K562 (cell line): ENCODE measurements at regions not wholly inside any gene's neighbourhood (a gene's known extent, or its start where the extent isn't known, plus 50 kb on each side); places are given as distances from the start of the nearest gene placed in this dataset.

ENCODE experiments used
- ATAC-seq: fragments of 200-7000 bp; cut with Tn5 transposase; 3 replicates; pipeline ENCODE4 v1.9.1; 2020; ENCODE audit warnings: moderate library complexity
- BruUV-seq: library from RNA; stranded (reverse); fragments of 400-500 nt; replicated peaks from 2 replicates; lab custom pipeline; 2021; lab: Mats Ljungman, UMichigan
- CTCF ChIA-PET: fragments of 300-600 bp; formaldehyde crosslinking; extraction: SDS; loops from one replicate; lab custom pipeline; 2021; ENCODE audit warnings: low intra/inter-chr PET ratio; lab: Yijun Ruan, JAX
- POLR2A ChIA-PET: fragments of 300-600, 350-650 bp; sonication (Branson Sonifier 250); formaldehyde crosslinking; extraction: SDS; loops from one replicate; lab custom pipeline; 2021; ENCODE audit warnings: antibody characterized with exemption, inconsistent platforms; lab: Yijun Ruan, JAX
- DNase-seq, 4 experiments: peaks; one replicate each; pipeline versions ENCODE4 v3.0.0 to v3.0.0-alpha.2; 2011 to 2018; ENCODE audit warnings: low spot score in 3 of 4, mixed read lengths in 3 of 4; ENCODE audit errors: extremely low read depth in 1 of 4
- FAIRE-seq: peaks from 2 replicates; lab custom pipeline; 2011; peaks lifted over from hg19 to GRCh38; lab: Jason Lieb, UNC
- H2AFZ ChIP-seq: 2 replicates; pipeline ENCODE4 v1.6.0; 2011; ENCODE audit warnings: low read depth, low read length, control low read depth, inconsistent platforms
- H3K27ac ChIP-seq: fragments of 200-600 bp; 3 replicates; pipeline ENCODE4 v1.8.0; 2011; ENCODE audit warnings: low read depth, mild to moderate bottlenecking, control low read depth, inconsistent platforms, low read length, moderate library complexity, mixed read lengths; ENCODE audit errors: extremely low read depth
- H3K27me3 ChIP-seq, 2 experiments: fragments of 300-600 bp in 1 of 2; 2 replicates in 1 of 2; 3 replicates in 1 of 2; pipeline versions ENCODE4 v1.6.0 to v1.8.0; 2011; ENCODE audit warnings: inconsistent platforms in 2 of 2, low read length in 2 of 2, mild to moderate bottlenecking in 1 of 2, mixed read lengths in 1 of 2, moderate library complexity in 1 of 2; ENCODE audit not compliant: control insufficient read depth in 2 of 2, insufficient read depth in 2 of 2
- H3K36me3 ChIP-seq: fragments of 300-600 bp; 3 replicates; pipeline ENCODE4 v1.8.0; 2011; ENCODE audit warnings: mild to moderate bottlenecking, low read length, inconsistent platforms; ENCODE audit not compliant: control insufficient read depth, insufficient read depth
- H3K4me1 ChIP-seq, 2 experiments: fragments of 200-600 bp in 1 of 2; replicated peaks in 1 of 2; 2 replicates in 1 of 2; 3 replicates in 1 of 2; pipeline versions ENCODE4 v1.5.1 to v1.8.0; 2011; ENCODE audit warnings: inconsistent platforms in 2 of 2, low read length in 2 of 2, mild to moderate bottlenecking in 1 of 2, mixed read lengths in 1 of 2, moderate library complexity in 1 of 2; ENCODE audit not compliant: control insufficient read depth in 2 of 2, insufficient read depth in 2 of 2
- H3K4me2 ChIP-seq: 2 replicates; pipeline ENCODE4 v1.6.1; 2011; ENCODE audit warnings: low read length, control low read depth, inconsistent platforms, mixed read lengths; ENCODE audit not compliant: insufficient read depth
- H3K4me3 ChIP-seq: fragments of 200-600 bp; sonication (generic), shearing (Covaris generic); 2 replicates; pipeline ENCODE4 v1.5.1; 2016; ENCODE audit warnings: control low read depth, inconsistent platforms
- H3K79me2 ChIP-seq: fragments of 200-600 bp; 3 replicates; pipeline ENCODE4 v1.8.0; 2011; ENCODE audit warnings: low read length, inconsistent platforms; ENCODE audit not compliant: control insufficient read depth, insufficient read depth
- H3K9ac ChIP-seq, 2 experiments: 2 replicates each; pipeline versions ENCODE4 v1.6.0 to v1.6.1; 2011; ENCODE audit warnings: low read depth in 2 of 2, low read length in 2 of 2, control low read depth in 1 of 2, inconsistent platforms in 1 of 2, mild to moderate bottlenecking in 1 of 2, mixed read lengths in 1 of 2; ENCODE audit not compliant: insufficient read depth in 1 of 2
- H3K9me1 ChIP-seq: one replicate; pipeline ENCODE4 v1.6.0; 2011; ENCODE audit warnings: inconsistent platforms, mild to moderate bottlenecking, low read length, moderate library complexity; ENCODE audit not compliant: control insufficient read depth, insufficient read depth
- H3K9me3 ChIP-seq: replicated peaks from 2 replicates; pipeline ENCODE4 v1.5.1; 2011; ENCODE audit warnings: low read depth, low read length, inconsistent platforms; ENCODE audit not compliant: control insufficient read depth, insufficient read depth
- H4K20me1 ChIP-seq: replicated peaks from 2 replicates; pipeline ENCODE4 v1.6.1; 2011; ENCODE audit warnings: low read length, inconsistent platforms, mixed read lengths; ENCODE audit not compliant: control insufficient read depth, insufficient read depth
- BACH1 ChIP-seq: fragments of 200-800 bp; sonication (Bioruptor generic); IDR thresholded peaks from 2 replicates; pipeline ENCODE4 v1.6.1; 2016; ENCODE audit warnings: missing genetic modification characterization, missing compliant biosample characterization
- BHLHE40 ChIP-seq: IDR thresholded peaks from 2 replicates; pipeline ENCODE4 v1.6.1; 2011; ENCODE audit warnings: low read length, improper control_type of control experiment
- FOS ChIP-seq: IDR thresholded peaks from 3 replicates; pipeline ENCODE4 v1.6.1; 2011; ENCODE audit not compliant: insufficient read length; ENCODE audit errors: extremely low read depth
- KLF6 ChIP-seq: fragments of 250-450 bp; sonication (Bioruptor Pico); IDR thresholded peaks from 2 replicates; pipeline ENCODE4 v1.4.0; 2020; ENCODE audit warnings: mild to moderate bottlenecking, moderate library complexity, borderline replicate concordance
- MTA2 ChIP-seq: fragments of 450-650 bp; IDR thresholded peaks from 2 replicates; pipeline ENCODE4 v1.6.1; 2016; ENCODE audit warnings: low read depth
- PHF20 ChIP-seq: fragments of 450-650 bp; IDR thresholded peaks from 2 replicates; pipeline ENCODE4 v1.6.1; 2018; ENCODE audit not compliant: partially characterized antibody
- PML ChIP-seq: IDR thresholded peaks from 2 replicates; pipeline ENCODE4 v1.6.1; 2012; ENCODE audit warnings: low read length, inconsistent platforms
- SRSF9 ChIP-seq: fragments of 200-400 bp; formaldehyde crosslinking; IDR thresholded peaks from 2 replicates; pipeline ENCODE4 v1.6.1; 2017; ENCODE audit warnings: low read depth, low read length, borderline replicate concordance
- ZBTB1 ChIP-seq: sonication (generic); formaldehyde crosslinking; IDR thresholded peaks from 2 replicates; pipeline ENCODE4 v1.8.1; 2023; ENCODE audit warnings: missing genetic modification reagents, low read depth, mild to moderate bottlenecking, borderline replicate concordance
- WGBS: fragments of 100-300 bp; shearing (Covaris generic); methylation state at CpG from one replicate; pipeline ENCODE4 v1.1.6; 2016; ENCODE audit warnings: low coverage, mixed read lengths; ENCODE audit not compliant: insufficient coverage; ENCODE audit errors: missing lambda C conversion rate; 5-methylcytosine and 5-hydroxymethylcytosine counted together
- in situ Hi-C: fragments of 300-500 bp; cut with MboI; formaldehyde crosslinking; loops from 4 replicates; pipeline ENCODE4 v1.15.0; 2018; ENCODE audit warnings: inconsistent platforms, mixed read lengths
- intact Hi-C: fragments of 100-400 bp; cut with micrococcal nuclease; formaldehyde crosslinking; loops from 2 replicates; pipeline ENCODE4 v1.14.2; 2022
- TF ChIP-seq, protein P1 (sequence below), 2 experiments: fragments of 450-650 bp in 1 of 2; IDR thresholded peaks; 2 replicates each; pipeline ENCODE4 v1.6.1; 2011 to 2017; ENCODE audit warnings: low read depth in 2 of 2, antibody characterized with exemption in 1 of 2, borderline replicate concordance in 1 of 2, low read length in 1 of 2, mild to moderate bottlenecking in 1 of 2, mixed read lengths in 1 of 2; ENCODE audit not compliant: control insufficient read depth in 1 of 2
- TF ChIP-seq, protein P2 (sequence below): fragments of 450-650 bp; IDR thresholded peaks from 2 replicates; pipeline ENCODE4 v1.6.1; 2017; ENCODE audit warnings: antibody characterized with exemption, mild to moderate bottlenecking

DNA sequence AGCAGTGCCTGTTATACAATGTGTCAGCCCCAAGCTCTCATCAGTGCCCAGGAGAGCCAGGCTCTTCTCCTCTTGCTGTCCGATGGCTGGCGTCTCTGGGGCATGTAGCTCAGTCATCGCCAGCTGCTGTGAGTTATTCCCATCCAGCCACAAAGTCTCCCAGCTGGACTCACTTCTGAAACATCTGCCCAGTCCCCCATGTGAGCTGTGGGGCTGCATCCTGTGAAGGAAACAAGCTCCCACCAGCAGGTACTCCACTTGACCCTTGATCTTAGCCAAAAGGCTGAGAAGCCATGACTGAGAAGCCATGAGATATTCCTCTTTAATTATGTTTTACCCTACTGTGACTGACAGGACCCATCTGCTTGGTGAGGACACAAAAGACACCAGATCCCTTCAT, 212.7 kb upstream of the IGFBP3 start:
- H3K79me2 ChIP-seq = no peaks in the 10 kb centered on the region
- H3K9me3 ChIP-seq = 0 out of 2 replicates have a peak, but pooled peaks cover 3% of the 10 kb centered on the region
- no peaks in the 10 kb centered on the region for H4K20me1 ChIP-seq
- no peak overlapping the region for H3K4me2 ChIP-seq
- in situ Hi-C loops = no loop called here
- H2AFZ ChIP-seq = no peak overlapping the region
- intact Hi-C loops = no loop called here
- H3K9me1 ChIP-seq = no peaks in the 10 kb centered on the region
- no TSS peak for BruUV-seq
- ChIA-PET CTCF (no interaction called here), POLR2A (no interaction called here)
- H3K9ac ChIP-seq = no peak overlapping the region
- DNase-seq (no peak), ATAC-seq (no peak), FAIRE-seq (no peak)
- no peaks in the 10 kb centered on the region for H3K27me3 ChIP-seq
- WGBS = 0% methylated on average over 3 of the region's 3 CpGs
- H3K36me3 ChIP-seq = no peaks in the 10 kb centered on the region
- no peak overlapping the region for H3K4me3 ChIP-seq
- no peaks in the 10 kb centered on the region for H3K4me1 ChIP-seq
- H3K27ac ChIP-seq = no peak overlapping the region
- TF ChIP-seq, protein P1, sequence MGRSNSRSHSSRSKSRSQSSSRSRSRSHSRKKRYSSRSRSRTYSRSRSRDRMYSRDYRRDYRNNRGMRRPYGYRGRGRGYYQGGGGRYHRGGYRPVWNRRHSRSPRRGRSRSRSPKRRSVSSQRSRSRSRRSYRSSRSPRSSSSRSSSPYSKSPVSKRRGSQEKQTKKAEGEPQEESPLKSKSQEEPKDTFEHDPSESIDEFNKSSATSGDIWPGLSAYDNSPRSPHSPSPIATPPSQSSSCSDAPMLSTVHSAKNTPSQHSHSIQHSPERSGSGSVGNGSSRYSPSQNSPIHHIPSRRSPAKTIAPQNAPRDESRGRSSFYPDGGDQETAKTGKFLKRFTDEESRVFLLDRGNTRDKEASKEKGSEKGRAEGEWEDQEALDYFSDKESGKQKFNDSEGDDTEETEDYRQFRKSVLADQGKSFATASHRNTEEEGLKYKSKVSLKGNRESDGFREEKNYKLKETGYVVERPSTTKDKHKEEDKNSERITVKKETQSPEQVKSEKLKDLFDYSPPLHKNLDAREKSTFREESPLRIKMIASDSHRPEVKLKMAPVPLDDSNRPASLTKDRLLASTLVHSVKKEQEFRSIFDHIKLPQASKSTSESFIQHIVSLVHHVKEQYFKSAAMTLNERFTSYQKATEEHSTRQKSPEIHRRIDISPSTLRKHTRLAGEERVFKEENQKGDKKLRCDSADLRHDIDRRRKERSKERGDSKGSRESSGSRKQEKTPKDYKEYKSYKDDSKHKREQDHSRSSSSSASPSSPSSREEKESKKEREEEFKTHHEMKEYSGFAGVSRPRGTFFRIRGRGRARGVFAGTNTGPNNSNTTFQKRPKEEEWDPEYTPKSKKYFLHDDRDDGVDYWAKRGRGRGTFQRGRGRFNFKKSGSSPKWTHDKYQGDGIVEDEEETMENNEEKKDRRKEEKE (IDR thresholded peaks at IDR 0.05; ENCODE audit: borderline replicate concordance in 1 of 2, control insufficient read depth in 1 of 2, low read depth in 2 of 2, low read length in 1 of 2) = no peak
- TF ChIP-seq BACH1 (tag) = no peak
- no peak for TF ChIP-seq SRSF9
- no peak for TF ChIP-seq PHF20
- no peak for TF ChIP-seq PML
- no peak for TF ChIP-seq KLF6 (CRISPR knock-in tag)
- TF ChIP-seq FOS = no peak
- no peak for TF ChIP-seq MTA2
- TF ChIP-seq BHLHE40 = no peak
- TF ChIP-seq, protein P2, sequence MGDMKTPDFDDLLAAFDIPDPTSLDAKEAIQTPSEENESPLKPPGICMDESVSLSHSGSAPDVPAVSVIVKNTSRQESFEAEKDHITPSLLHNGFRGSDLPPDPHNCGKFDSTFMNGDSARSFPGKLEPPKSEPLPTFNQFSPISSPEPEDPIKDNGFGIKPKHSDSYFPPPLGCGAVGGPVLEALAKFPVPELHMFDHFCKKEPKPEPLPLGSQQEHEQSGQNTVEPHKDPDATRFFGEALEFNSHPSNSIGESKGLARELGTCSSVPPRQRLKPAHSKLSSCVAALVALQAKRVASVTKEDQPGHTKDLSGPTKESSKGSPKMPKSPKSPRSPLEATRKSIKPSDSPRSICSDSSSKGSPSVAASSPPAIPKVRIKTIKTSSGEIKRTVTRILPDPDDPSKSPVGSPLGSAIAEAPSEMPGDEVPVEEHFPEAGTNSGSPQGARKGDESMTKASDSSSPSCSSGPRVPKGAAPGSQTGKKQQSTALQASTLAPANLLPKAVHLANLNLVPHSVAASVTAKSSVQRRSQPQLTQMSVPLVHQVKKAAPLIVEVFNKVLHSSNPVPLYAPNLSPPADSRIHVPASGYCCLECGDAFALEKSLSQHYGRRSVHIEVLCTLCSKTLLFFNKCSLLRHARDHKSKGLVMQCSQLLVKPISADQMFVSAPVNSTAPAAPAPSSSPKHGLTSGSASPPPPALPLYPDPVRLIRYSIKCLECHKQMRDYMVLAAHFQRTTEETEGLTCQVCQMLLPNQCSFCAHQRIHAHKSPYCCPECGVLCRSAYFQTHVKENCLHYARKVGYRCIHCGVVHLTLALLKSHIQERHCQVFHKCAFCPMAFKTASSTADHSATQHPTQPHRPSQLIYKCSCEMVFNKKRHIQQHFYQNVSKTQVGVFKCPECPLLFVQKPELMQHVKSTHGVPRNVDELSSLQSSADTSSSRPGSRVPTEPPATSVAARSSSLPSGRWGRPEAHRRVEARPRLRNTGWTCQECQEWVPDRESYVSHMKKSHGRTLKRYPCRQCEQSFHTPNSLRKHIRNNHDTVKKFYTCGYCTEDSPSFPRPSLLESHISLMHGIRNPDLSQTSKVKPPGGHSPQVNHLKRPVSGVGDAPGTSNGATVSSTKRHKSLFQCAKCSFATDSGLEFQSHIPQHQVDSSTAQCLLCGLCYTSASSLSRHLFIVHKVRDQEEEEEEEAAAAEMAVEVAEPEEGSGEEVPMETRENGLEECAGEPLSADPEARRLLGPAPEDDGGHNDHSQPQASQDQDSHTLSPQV = no peak
- no peak for TF ChIP-seq ZBTB1 (CRISPR knock-in tag)
